22Rv1 (cell line): ENCODE measurements at regions not wholly inside any gene's neighbourhood (a gene's known extent, or its start where the extent isn't known, plus 50 kb on each side); places are given as distances from the start of the nearest gene placed in this dataset.

Experiments
- H3K27ac ChIP-seq: fragments of 450-650 bp; 2 replicates; pipeline ENCODE4 v1.5.1; 2017
- CTCF ChIP-seq: fragments of 450-650 bp; IDR thresholded peaks from 2 replicates; pipeline ENCODE4 v1.5.1; 2017; ENCODE audit warnings: mild to moderate bottlenecking
- ZFX ChIP-seq: fragments of 450-650 bp; IDR thresholded peaks from 2 replicates; pipeline ENCODE4 v1.6.1; 2017; ENCODE audit warnings: antibody characterized with exemption, borderline replicate concordance

- TF ChIP-seq CTCF (no peak), ZFX (no peak)
- H3K27ac ChIP-seq = no peak overlapping the region
Measured at GRCh38 chr10:130416334-130417150, 280.4 kb downstream of the GLRX3 start.

- TF ChIP-seq ZFX (no peak), CTCF (no peak)
- H3K27ac ChIP-seq = no peak overlapping the region
Measured at GRCh38 chr10:130418731-130419130, 282.5 kb downstream of the GLRX3 start.

GRCh38 chr10:130421909-130422308 lies 285.7 kb downstream of the GLRX3 start:
- H3K27ac ChIP-seq = no peak overlapping the region
- TF ChIP-seq ZFX (no peak), CTCF (no peak)

- no peak overlapping the region for H3K27ac ChIP-seq
- TF ChIP-seq CTCF (no peak), ZFX (no peak)
Measured at GRCh38 chr10:130422366-130423324, 286.5 kb downstream of the GLRX3 start.

GRCh38 chr10:130423455-130424305 lies 287.5 kb downstream of the GLRX3 start:
- TF ChIP-seq ZFX (no peak), CTCF (no peak)
- no peak overlapping the region for H3K27ac ChIP-seq

GRCh38 chr10:130424418-130424817 lies 288.2 kb downstream of the GLRX3 start:
- H3K27ac ChIP-seq = no peak overlapping the region
- TF ChIP-seq CTCF = no peak
- TF ChIP-seq ZFX = no peak
